ENCODE measurements at regions not wholly inside any gene's neighbourhood (a gene's known extent, or its start where the extent isn't known, plus 50 kb on each side); places are given as distances from the start of the nearest gene placed in this dataset.

DNA sequence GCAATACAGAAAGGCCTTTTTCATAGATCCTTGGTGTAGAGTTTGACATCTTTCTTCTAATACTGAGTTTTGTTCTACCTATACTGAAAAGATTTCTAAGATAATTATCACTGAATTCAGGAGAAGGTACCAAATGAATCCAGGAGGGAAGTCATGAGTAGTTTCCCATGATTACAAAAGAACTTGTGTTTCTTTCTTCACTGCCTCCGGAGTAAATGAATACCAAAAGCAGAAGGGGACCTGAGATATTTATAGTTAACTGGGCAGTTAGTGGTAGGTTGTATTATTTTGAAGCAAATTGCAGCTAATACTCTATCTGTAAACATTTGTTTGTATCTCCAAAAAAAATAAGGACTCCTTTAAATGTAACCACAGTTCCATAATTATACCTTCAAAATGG lies 175.4 kb downstream of the SUCNR1 start:
- peaks cover 5% of the 10 kb centered on the region; the same call in 1 of the 2 replicates for H3K9me3 Mint-ChIP-seq
- TF ChIP-seq SMAD4 (CRISPR knock-in tag; IDR thresholded peaks at IDR 0.05) = no peak
- no peak for TF ChIP-seq MYBL2 (CRISPR knock-in tag; IDR thresholded peaks at IDR 0.05)
- TF ChIP-seq MAX (CRISPR knock-in tag; IDR thresholded peaks at IDR 0.05) = no peak
- TF ChIP-seq ZNF317 (CRISPR knock-in tag; IDR thresholded peaks at IDR 0.05; ENCODE audit: borderline replicate concordance, low read depth) = no peak
- no peak for TF ChIP-seq TEAD1 (CRISPR knock-in tag; IDR thresholded peaks at IDR 0.05)
- TF ChIP-seq CREB1 (CRISPR knock-in tag; IDR thresholded peaks at IDR 0.05) = no peak
- no peak for TF ChIP-seq TEAD4 (CRISPR knock-in tag; IDR thresholded peaks at IDR 0.05)
- TF ChIP-seq PRRX2 (CRISPR knock-in tag; IDR thresholded peaks at IDR 0.05) = no peak
- no peak for TF ChIP-seq CTCF (IDR thresholded peaks at IDR 0.05)
- no peak for TF ChIP-seq CREM (CRISPR knock-in tag; IDR thresholded peaks at IDR 0.05)
- TF ChIP-seq, protein P1, sequence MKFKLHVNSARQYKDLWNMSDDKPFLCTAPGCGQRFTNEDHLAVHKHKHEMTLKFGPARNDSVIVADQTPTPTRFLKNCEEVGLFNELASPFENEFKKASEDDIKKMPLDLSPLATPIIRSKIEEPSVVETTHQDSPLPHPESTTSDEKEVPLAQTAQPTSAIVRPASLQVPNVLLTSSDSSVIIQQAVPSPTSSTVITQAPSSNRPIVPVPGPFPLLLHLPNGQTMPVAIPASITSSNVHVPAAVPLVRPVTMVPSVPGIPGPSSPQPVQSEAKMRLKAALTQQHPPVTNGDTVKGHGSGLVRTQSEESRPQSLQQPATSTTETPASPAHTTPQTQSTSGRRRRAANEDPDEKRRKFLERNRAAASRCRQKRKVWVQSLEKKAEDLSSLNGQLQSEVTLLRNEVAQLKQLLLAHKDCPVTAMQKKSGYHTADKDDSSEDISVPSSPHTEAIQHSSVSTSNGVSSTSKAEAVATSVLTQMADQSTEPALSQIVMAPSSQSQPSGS (CRISPR knock-in tag; IDR thresholded peaks at IDR 0.05; ENCODE audit: borderline replicate concordance, low read depth) = no peak
- TF ChIP-seq ZNF532 (CRISPR knock-in tag; IDR thresholded peaks at IDR 0.05; ENCODE audit: borderline replicate concordance) = no peak
- no peak overlapping the region for H3K27ac Mint-ChIP-seq
- H3K4me1 Mint-ChIP-seq = no peaks in the 10 kb centered on the region
- ATAC-seq (no peak), DNase-seq (ENCODE audit: low spot score) (no peak)
- ChIA-PET CTCF (no interaction called here), POLR2A (no interaction called here)
- H3K36me3 Mint-ChIP-seq = no peaks in the 10 kb centered on the region
- no peaks in the 10 kb centered on the region for H3K27me3 Mint-ChIP-seq (ENCODE audit: low read depth)
- no peak overlapping the region for H3K4me3 Mint-ChIP-seq

DNA sequence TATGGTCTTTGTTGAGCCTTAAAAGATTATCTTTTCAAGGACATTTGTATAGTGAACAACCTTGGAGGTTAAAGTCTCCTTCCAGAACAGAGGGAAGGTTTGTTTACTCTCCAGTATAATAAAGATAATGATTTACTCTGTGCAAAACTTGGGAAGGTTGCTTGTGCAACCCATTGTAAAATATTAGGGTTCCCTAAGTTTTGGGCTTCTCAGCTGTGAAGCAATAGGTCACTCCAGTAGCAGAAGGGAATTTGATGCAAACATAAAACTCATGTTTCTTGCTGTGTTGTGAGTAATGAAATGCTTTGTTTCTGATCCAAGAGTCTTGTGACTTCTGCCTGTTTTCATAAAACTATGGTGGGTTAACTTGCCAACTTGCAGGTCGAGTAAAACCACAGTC lies 177.5 kb downstream of the SUCNR1 start:
- H3K4me1 Mint-ChIP-seq = no peaks in the 10 kb centered on the region
- CTCF ChIA-PET = no interaction called here
- TF ChIP-seq ARID4B (CRISPR knock-in tag; IDR thresholded peaks at IDR 0.05; ENCODE audit: borderline replicate concordance) (no peak), ZNF671 (CRISPR knock-in tag; IDR thresholded peaks at IDR 0.05) (no peak), ETV6 (CRISPR knock-in tag; IDR thresholded peaks at IDR 0.05) (no peak), E2F5 (CRISPR knock-in tag; IDR thresholded peaks at IDR 0.05) (no peak)
- no peak overlapping the region for H3K4me3 Mint-ChIP-seq
- no peak for ATAC-seq
- H3K9me3 Mint-ChIP-seq = peaks cover 5% of the 10 kb centered on the region; the same call in 1 of the 2 replicates
- DNase-seq (ENCODE audit: low spot score) = no peak
- no peaks in the 10 kb centered on the region for H3K36me3 Mint-ChIP-seq
- POLR2A ChIA-PET = no interaction called here
- H3K27ac Mint-ChIP-seq = no peak overlapping the region
- no peaks in the 10 kb centered on the region for H3K27me3 Mint-ChIP-seq (ENCODE audit: low read depth)
